K562 (cell line): ENCODE measurements at regions not wholly inside any gene's neighbourhood (a gene's known extent, or its start where the extent isn't known, plus 50 kb on each side); places are given as distances from the start of the nearest gene placed in this dataset.
"Not testable (repeated sequence)": the region's sequence is repeated elsewhere in the genome, so short reads cannot be mapped to it uniquely, and the experiment has no call there.

ENCODE experiments used
- KLF16 ChIP-seq: IDR thresholded peaks from 2 replicates; pipeline ENCODE4 v1.6.1; 2016; ENCODE audit warnings: antibody characterized with exemption
- MEF2D ChIP-seq: conservative IDR thresholded peaks from 2 replicates; pipeline ENCODE4 v1.6.1; 2016; ENCODE audit warnings: low read depth, missing genetic modification characterization, missing compliant biosample characterization
- SRSF3 ChIP-seq: fragments of 200-400 bp; formaldehyde crosslinking; IDR thresholded peaks from 2 replicates; pipeline ENCODE4 v1.6.1; 2016; ENCODE audit warnings: mild to moderate bottlenecking, low read length, moderate library complexity; ENCODE audit not compliant: insufficient read depth
- TF ChIP-seq, protein P1 (sequence below): sonication (generic); formaldehyde crosslinking; IDR thresholded peaks from 2 replicates; pipeline ENCODE4 v1.8.1; 2022; ENCODE audit warnings: missing genetic modification reagents
- TF ChIP-seq, protein P2 (sequence below): fragments of 250-450 bp; sonication (Bioruptor Pico); IDR thresholded peaks from 2 replicates; pipeline ENCODE4 v1.5.0; 2021

DNA sequence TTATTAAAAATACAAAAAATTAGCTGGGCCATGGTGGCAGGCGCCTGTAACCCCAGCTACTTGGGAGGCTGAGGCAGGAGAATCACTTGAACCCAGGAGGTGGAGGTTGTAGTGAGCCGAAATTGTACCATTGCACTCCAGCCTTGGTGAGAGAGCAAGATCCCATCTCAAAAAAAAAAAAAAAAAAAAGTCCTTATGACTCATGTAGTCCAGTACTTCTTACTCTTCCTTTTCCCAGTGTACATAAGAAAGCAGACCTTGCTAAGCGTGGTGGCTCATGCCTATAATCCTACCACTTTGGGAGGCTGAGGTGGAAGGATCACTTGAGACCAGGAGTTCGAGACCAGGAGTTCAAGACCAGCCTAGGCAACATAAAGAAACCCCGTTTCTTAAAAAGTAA is 66.0 kb upstream of the CCDC180 start:
- TF ChIP-seq SRSF3; KLF16; MEF2D (tag): not testable (repeated sequence)
- TF ChIP-seq, protein P1, sequence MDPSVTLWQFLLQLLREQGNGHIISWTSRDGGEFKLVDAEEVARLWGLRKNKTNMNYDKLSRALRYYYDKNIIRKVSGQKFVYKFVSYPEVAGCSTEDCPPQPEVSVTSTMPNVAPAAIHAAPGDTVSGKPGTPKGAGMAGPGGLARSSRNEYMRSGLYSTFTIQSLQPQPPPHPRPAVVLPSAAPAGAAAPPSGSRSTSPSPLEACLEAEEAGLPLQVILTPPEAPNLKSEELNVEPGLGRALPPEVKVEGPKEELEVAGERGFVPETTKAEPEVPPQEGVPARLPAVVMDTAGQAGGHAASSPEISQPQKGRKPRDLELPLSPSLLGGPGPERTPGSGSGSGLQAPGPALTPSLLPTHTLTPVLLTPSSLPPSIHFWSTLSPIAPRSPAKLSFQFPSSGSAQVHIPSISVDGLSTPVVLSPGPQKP (CRISPR knock-in tag), result not testable (repeated sequence)
- TF ChIP-seq, protein P2, sequence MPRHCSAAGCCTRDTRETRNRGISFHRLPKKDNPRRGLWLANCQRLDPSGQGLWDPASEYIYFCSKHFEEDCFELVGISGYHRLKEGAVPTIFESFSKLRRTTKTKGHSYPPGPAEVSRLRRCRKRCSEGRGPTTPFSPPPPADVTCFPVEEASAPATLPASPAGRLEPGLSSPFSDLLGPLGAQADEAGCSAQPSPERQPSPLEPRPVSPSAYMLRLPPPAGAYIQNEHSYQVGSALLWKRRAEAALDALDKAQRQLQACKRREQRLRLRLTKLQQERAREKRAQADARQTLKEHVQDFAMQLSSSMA (CRISPR knock-in tag), result not testable (repeated sequence)
